22Rv1 (cell line): ENCODE measurements at regions not wholly inside any gene's neighbourhood (a gene's known extent, or its start where the extent isn't known, plus 50 kb on each side); places are given as distances from the start of the nearest gene placed in this dataset.

Experiments used
- ZFX ChIP-seq: fragments of 450-650 bp; IDR thresholded peaks from 2 replicates; pipeline ENCODE4 v1.6.1; 2017; ENCODE audit warnings: antibody characterized with exemption, borderline replicate concordance
- TF ChIP-seq, protein P1 (sequence below): fragments of 450-650 bp; IDR thresholded peaks from 2 replicates; pipeline ENCODE4 v1.5.1; 2017; ENCODE audit warnings: mild to moderate bottlenecking

DNA sequence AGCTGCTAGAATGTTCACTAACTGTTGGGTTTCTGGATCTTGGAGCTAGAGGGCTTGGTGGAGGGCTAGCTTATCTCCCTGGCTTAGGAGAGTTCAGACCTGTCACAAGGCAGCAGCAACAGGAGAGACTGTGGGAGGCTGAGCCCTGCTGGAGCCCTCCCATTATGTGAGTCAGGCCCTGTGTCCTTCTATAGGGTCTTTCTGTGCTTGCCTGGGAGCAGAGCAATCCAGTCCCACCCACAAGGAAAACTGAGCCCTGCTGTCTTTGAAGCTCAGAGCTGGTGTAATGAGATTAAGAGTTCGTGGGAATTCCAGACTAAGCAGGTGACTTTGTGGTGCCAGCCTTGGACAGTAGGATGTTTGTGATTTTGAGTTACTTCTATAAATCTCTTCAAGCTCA, 249.0 kb downstream of the TTC32 start:
- TF ChIP-seq, protein P1, sequence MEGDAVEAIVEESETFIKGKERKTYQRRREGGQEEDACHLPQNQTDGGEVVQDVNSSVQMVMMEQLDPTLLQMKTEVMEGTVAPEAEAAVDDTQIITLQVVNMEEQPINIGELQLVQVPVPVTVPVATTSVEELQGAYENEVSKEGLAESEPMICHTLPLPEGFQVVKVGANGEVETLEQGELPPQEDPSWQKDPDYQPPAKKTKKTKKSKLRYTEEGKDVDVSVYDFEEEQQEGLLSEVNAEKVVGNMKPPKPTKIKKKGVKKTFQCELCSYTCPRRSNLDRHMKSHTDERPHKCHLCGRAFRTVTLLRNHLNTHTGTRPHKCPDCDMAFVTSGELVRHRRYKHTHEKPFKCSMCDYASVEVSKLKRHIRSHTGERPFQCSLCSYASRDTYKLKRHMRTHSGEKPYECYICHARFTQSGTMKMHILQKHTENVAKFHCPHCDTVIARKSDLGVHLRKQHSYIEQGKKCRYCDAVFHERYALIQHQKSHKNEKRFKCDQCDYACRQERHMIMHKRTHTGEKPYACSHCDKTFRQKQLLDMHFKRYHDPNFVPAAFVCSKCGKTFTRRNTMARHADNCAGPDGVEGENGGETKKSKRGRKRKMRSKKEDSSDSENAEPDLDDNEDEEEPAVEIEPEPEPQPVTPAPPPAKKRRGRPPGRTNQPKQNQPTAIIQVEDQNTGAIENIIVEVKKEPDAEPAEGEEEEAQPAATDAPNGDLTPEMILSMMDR, result no peak
- TF ChIP-seq ZFX, result no peak
